Stimulated activated naive B cell treated with anti-CD40 and anti-IgM and Interleukin-4, amounts not matched to agents 10 μg/mL and 1 μg/mL and 100 μg/mL, for 72 hours (primary cell): ENCODE measurements at regions not wholly inside any gene's neighbourhood (a gene's known extent, or its start where the extent isn't known, plus 50 kb on each side); places are given as distances from the start of the nearest gene placed in this dataset.

Experiments used
- ATAC-seq, 2 donors: fragments of 150-1000 bp; cut with Tn5 transposase; replicated peaks; 2 replicates each; pipeline ENCODE4 v1.10.0; 2021; ENCODE audit warnings: moderate library complexity in 1 of 2
- DNase-seq: peaks from one replicate; pipeline ENCODE4 v3.0.0; 2021
- H3K27ac Mint-ChIP-seq: one replicate; pipeline ENCODE4 v1.8.0; 2022; ENCODE audit warnings: mild to moderate bottlenecking, mixed read lengths
- H3K27me3 Mint-ChIP-seq, 2 donors: one replicate each; pipeline ENCODE4 v1.8.0; 2022; ENCODE audit warnings: mixed read lengths in 2 of 2
- H3K36me3 Mint-ChIP-seq, 2 donors: one replicate each; pipeline ENCODE4 v1.8.0; 2022; ENCODE audit warnings: mixed read lengths in 2 of 2, mild to moderate bottlenecking in 1 of 2
- H3K4me1 Mint-ChIP-seq, 2 donors: one replicate each; pipeline ENCODE4 v1.8.0; 2022; ENCODE audit warnings: mixed read lengths in 2 of 2, mild to moderate bottlenecking in 1 of 2
- H3K4me3 Mint-ChIP-seq, 2 donors: one replicate each; pipeline ENCODE4 v1.8.0; 2022; ENCODE audit warnings: mild to moderate bottlenecking in 2 of 2, mixed read lengths in 2 of 2, moderate library complexity in 1 of 2
- H3K9me3 Mint-ChIP-seq, 2 donors: one replicate each; pipeline ENCODE4 v1.8.0; 2022; ENCODE audit warnings: mixed read lengths in 2 of 2, mild to moderate bottlenecking in 1 of 2

- no peaks in the 10 kb centered on the region for H3K4me1 Mint-ChIP-seq
- no peak overlapping the region for H3K4me3 Mint-ChIP-seq
- H3K27me3 Mint-ChIP-seq = no peaks in the 10 kb centered on the region
- ATAC-seq (no peak), DNase-seq (no peak)
- H3K36me3 Mint-ChIP-seq = no peaks in the 10 kb centered on the region
- peaks cover 3 to 5% of the 10 kb centered on the region in 2 donors for H3K9me3 Mint-ChIP-seq
- H3K27ac Mint-ChIP-seq = no peak overlapping the region
Measured at GRCh38 chr16:48824271-48824670, 214.3 kb upstream of the N4BP1 start.

- H3K4me3 Mint-ChIP-seq = no peak overlapping the region
- H3K27ac Mint-ChIP-seq = no peak overlapping the region
- no peaks in the 10 kb centered on the region for H3K36me3 Mint-ChIP-seq
- no peak for ATAC-seq
- no peaks in the 10 kb centered on the region for H3K27me3 Mint-ChIP-seq
- H3K4me1 Mint-ChIP-seq = no peaks in the 10 kb centered on the region
- DNase-seq = no peak
- H3K9me3 Mint-ChIP-seq = peaks cover 3 to 5% of the 10 kb centered on the region in 2 donors
Measured at GRCh38 chr16:48822431-48822830, 212.5 kb upstream of the N4BP1 start.

- Mint-ChIP-seq H3K27ac (no peak overlapping the region), H3K36me3 (no peaks in the 10 kb centered on the region), H3K9me3 (peaks cover 3 to 5% of the 10 kb centered on the region in 2 donors), H3K4me3 (no peak overlapping the region), H3K4me1 (no peaks in the 10 kb centered on the region), H3K27me3 (no peaks in the 10 kb centered on the region)
- DNase-seq (no peak), ATAC-seq (no peak)
Measured at GRCh38 chr16:48820379-48820778, 210.4 kb upstream of the N4BP1 start.

GRCh38 chr16:48818257-48818656 lies 208.3 kb upstream of the N4BP1 start:
- DNase-seq = no peak
- Mint-ChIP-seq H3K9me3 (peaks cover 3 to 4% of the 10 kb centered on the region in 2 donors), H3K4me3 (no peak overlapping the region), H3K4me1 (no peaks in the 10 kb centered on the region), H3K27ac (no peak overlapping the region), H3K36me3 (no peaks in the 10 kb centered on the region), H3K27me3 (peaks cover 10 to 13% of the 10 kb centered on the region in 2 donors)
- ATAC-seq = no peak

GRCh38 chr16:48817032-48817431 lies 207.1 kb upstream of the N4BP1 start:
- Mint-ChIP-seq H3K36me3 (no peaks in the 10 kb centered on the region), H3K27me3 (peaks cover 20 to 25% of the 10 kb centered on the region in 2 donors), H3K4me1 (no peaks in the 10 kb centered on the region), H3K27ac (no peak overlapping the region), H3K4me3 (no peak overlapping the region), H3K9me3 (peaks cover 3 to 4% of the 10 kb centered on the region in 2 donors)
- no peak for ATAC-seq
- no peak for DNase-seq

GRCh38 chr16:48816393-48816792 lies 206.4 kb upstream of the N4BP1 start:
- peaks cover 1 to 2% of the 10 kb centered on the region in 2 donors for H3K9me3 Mint-ChIP-seq

GRCh38 chr16:48814994-48815393 lies 205.0 kb upstream of the N4BP1 start:
- ATAC-seq (no peak), DNase-seq (no peak)
- no peak overlapping the region for H3K4me3 Mint-ChIP-seq
- peaks cover 0 to 2% of the 10 kb centered on the region in 2 donors for H3K4me1 Mint-ChIP-seq
- peaks cover 0 to 6% of the 10 kb centered on the region in 2 donors for H3K36me3 Mint-ChIP-seq
- H3K9me3 Mint-ChIP-seq = peaks cover 0 to 2% of the 10 kb centered on the region in 2 donors
- peaks cover 33 to 39% of the 10 kb centered on the region in 2 donors for H3K27me3 Mint-ChIP-seq
- no peak overlapping the region for H3K27ac Mint-ChIP-seq

More at GRCh38 chr16:48816393-48816792, 206.4 kb upstream of the N4BP1 start:
- H3K27me3 Mint-ChIP-seq = peaks cover 27 to 31% of the 10 kb centered on the region in 2 donors
- H3K4me1 Mint-ChIP-seq = peaks cover 0 to under 1% of the 10 kb centered on the region in 2 donors
- H3K27ac Mint-ChIP-seq = no peak overlapping the region
- ATAC-seq (no peak), DNase-seq (no peak)
- no peak overlapping the region for H3K4me3 Mint-ChIP-seq
- H3K36me3 Mint-ChIP-seq = peaks cover 0 to 4% of the 10 kb centered on the region in 2 donors

- H3K9me3 Mint-ChIP-seq = peaks cover 0 to 7% of the 10 kb centered on the region in 2 donors
- peaks cover 37 to 49% of the 10 kb centered on the region in 2 donors for H3K27me3 Mint-ChIP-seq
- H3K4me1 Mint-ChIP-seq = peaks cover 0 to 2% of the 10 kb centered on the region in 2 donors
- no peak for DNase-seq
- no peak overlapping the region for H3K27ac Mint-ChIP-seq
- no peak overlapping the region for H3K4me3 Mint-ChIP-seq
- H3K36me3 Mint-ChIP-seq = peaks cover 0 to 6% of the 10 kb centered on the region in 2 donors
- no peak for ATAC-seq
Measured at GRCh38 chr16:48813485-48813884, 203.5 kb upstream of the N4BP1 start.

GRCh38 chr16:48812856-48813255 lies 202.9 kb upstream of the N4BP1 start:
- DNase-seq = no peak
- H3K4me3 Mint-ChIP-seq = no peak overlapping the region
- peaks cover 37 to 52% of the 10 kb centered on the region in 2 donors for H3K27me3 Mint-ChIP-seq
- no peak overlapping the region for H3K27ac Mint-ChIP-seq
- peaks cover 0 to 6% of the 10 kb centered on the region in 2 donors for H3K36me3 Mint-ChIP-seq
- ATAC-seq = no peak
- H3K4me1 Mint-ChIP-seq = peaks cover 0 to 2% of the 10 kb centered on the region in 2 donors
- H3K9me3 Mint-ChIP-seq = peaks cover 0 to 7% of the 10 kb centered on the region in 2 donors

GRCh38 chr16:48811478-48811877 lies 201.5 kb upstream of the N4BP1 start:
- H3K4me3 Mint-ChIP-seq = peak overlapping the region in 1 of 2 donors; percentile 34
- ATAC-seq = no peak
- DNase-seq = no peak
- H3K27ac Mint-ChIP-seq = no peak overlapping the region
- peaks cover 2 to 7% of the 10 kb centered on the region in 2 donors for H3K9me3 Mint-ChIP-seq
- H3K36me3 Mint-ChIP-seq = peaks cover 0 to 6% of the 10 kb centered on the region in 2 donors
- peaks cover 0 to 2% of the 10 kb centered on the region in 2 donors for H3K4me1 Mint-ChIP-seq
- H3K27me3 Mint-ChIP-seq = peaks cover 40 to 65% of the 10 kb centered on the region in 2 donors

GRCh38 chr16:48810803-48811453 lies 200.9 kb upstream of the N4BP1 start:
- ATAC-seq = no peak
- Mint-ChIP-seq H3K36me3 (peaks cover 0 to 6% of the 10 kb centered on the region in 2 donors), H3K9me3 (peaks cover 2 to 7% of the 10 kb centered on the region in 2 donors), H3K27me3 (peaks cover 40 to 65% of the 10 kb centered on the region in 2 donors), H3K4me3 (no peak overlapping the region), H3K4me1 (peaks cover 0 to 2% of the 10 kb centered on the region in 2 donors), H3K27ac (no peak overlapping the region)
- no peak for DNase-seq

GRCh38 chr16:48810436-48810802 lies 200.4 kb upstream of the N4BP1 start:
- Mint-ChIP-seq H3K27me3 (peaks cover 44 to 65% of the 10 kb centered on the region in 2 donors), H3K27ac (no peak overlapping the region)
- ATAC-seq = no peak

GRCh38 chr16:48790151-48790550 lies 180.2 kb upstream of the N4BP1 start:
- ATAC-seq = no peak
- Mint-ChIP-seq H3K27ac (no peak overlapping the region), H3K4me3 (no peak overlapping the region), H3K4me1 (no peaks in the 10 kb centered on the region), H3K27me3 (peaks cover 0 to 4% of the 10 kb centered on the region in 2 donors), H3K9me3 (peaks cover 0 to 9% of the 10 kb centered on the region in 2 donors), H3K36me3 (no peaks in the 10 kb centered on the region)
- DNase-seq = no peak

More at GRCh38 chr16:48810436-48810802, 200.4 kb upstream of the N4BP1 start:
- Mint-ChIP-seq H3K36me3 (peaks cover 0 to 6% of the 10 kb centered on the region in 2 donors), H3K4me1 (peaks cover 0 to 2% of the 10 kb centered on the region in 2 donors), H3K9me3 (peaks cover 4 to 7% of the 10 kb centered on the region in 2 donors), H3K4me3 (no peak overlapping the region)
- no peak for DNase-seq

- Mint-ChIP-seq H3K27me3 (peaks cover 0 to 4% of the 10 kb centered on the region in 2 donors), H3K4me3 (no peak overlapping the region), H3K9me3 (peaks cover 0 to 11% of the 10 kb centered on the region in 2 donors), H3K4me1 (no peaks in the 10 kb centered on the region), H3K36me3 (no peaks in the 10 kb centered on the region), H3K27ac (no peak overlapping the region)
- ATAC-seq (no peak), DNase-seq (no peak)
Measured at GRCh38 chr16:48788475-48788874, 178.5 kb upstream of the N4BP1 start.

GRCh38 chr16:48745541-48745940 lies 135.6 kb upstream of the N4BP1 start:
- Mint-ChIP-seq H3K4me1 (no peaks in the 10 kb centered on the region), H3K27me3 (peaks cover 0 to 8% of the 10 kb centered on the region in 2 donors), H3K27ac (no peak overlapping the region), H3K9me3 (peaks cover 0 to 4% of the 10 kb centered on the region in 2 donors), H3K36me3 (no peaks in the 10 kb centered on the region), H3K4me3 (no peak overlapping the region)
- DNase-seq = no peak
- no peak for ATAC-seq
